ENCODE measurements at regions not wholly inside any gene's neighbourhood (a gene's known extent, or its start where the extent isn't known, plus 50 kb on each side); places are given as distances from the start of the nearest gene placed in this dataset.

DNA sequence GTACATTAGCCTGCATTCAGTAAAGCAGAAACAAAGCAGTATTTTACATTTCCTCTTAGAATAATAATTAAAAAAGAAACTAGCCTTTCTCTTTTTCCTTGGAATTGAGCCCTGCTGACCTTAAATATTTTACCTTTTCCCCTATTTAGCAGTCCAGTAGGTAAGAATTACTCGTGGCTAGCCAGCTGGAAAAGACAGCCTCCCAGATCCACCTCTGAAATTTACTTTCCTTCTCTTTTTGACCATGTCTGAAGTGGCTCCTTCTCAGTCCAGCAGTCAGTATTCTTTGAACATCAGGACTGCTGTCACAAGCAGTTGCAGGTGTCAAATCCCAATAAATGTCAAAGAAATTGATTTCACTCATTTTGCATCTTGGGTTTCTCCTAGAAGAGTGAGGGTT, 311.5 kb upstream of the DCBLD2 start:
- DNase-seq (no peak), ATAC-seq (replicated peaks) (no peak)
- H3K36me3 Mint-ChIP-seq, result no peaks in the 10 kb centered on the region
- H3K9me3 Mint-ChIP-seq, result peaks cover 3 to 6% of the 10 kb centered on the region in 2 donors
- H3K4me1 Mint-ChIP-seq, result no peaks in the 10 kb centered on the region
- no peaks in the 10 kb centered on the region for H3K27me3 Mint-ChIP-seq
- H3K4me3 Mint-ChIP-seq, result no peak overlapping the region
- no peak overlapping the region for H3K27ac Mint-ChIP-seq

DNA sequence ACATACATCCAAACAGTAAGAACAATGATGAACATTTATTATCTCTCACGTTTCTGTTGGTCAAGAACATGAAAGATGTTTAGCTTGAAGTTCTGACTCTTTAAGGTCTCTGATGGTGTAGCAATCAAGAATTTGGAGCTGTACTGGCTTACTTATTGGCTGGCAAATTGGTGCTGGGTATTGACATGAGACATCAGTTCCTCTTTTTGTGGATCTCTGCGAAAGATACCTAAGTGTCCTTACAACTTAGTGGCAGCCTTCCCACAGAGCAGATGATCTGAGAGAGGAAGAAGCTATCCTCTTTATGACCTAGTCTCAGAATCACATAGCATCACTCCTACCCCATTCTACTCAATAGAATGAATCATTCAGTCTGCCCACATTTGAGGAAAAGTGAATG, 309.8 kb upstream of the DCBLD2 start:
- peaks cover 3 to 6% of the 10 kb centered on the region in 2 donors for H3K9me3 Mint-ChIP-seq
- ATAC-seq (replicated peaks) (no peak), DNase-seq (no peak)
- no peak overlapping the region for H3K27ac Mint-ChIP-seq
- no peaks in the 10 kb centered on the region for H3K4me1 Mint-ChIP-seq
- H3K4me3 Mint-ChIP-seq, result no peak overlapping the region
- H3K36me3 Mint-ChIP-seq, result no peaks in the 10 kb centered on the region
- H3K27me3 Mint-ChIP-seq, result no peaks in the 10 kb centered on the region

DNA sequence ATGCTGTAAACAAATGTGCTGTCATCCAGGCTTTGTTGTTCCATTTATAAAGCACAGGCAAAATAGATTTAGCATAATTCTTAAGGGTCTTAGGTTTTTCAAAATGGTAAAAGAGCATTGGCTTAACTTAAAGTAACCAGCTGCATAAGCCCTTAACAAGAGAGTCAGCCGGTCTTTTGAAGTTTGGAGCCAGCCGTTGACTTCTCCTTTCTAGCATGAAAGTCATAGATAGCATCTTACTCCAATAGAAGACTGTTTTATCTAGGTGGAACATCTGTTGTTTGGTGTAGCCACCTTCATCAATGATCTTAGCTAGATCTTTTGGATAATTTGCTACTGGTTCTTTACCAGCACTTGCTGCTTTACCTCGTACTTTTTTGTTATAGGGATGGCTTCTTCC, 297.5 kb upstream of the DCBLD2 start:
- ATAC-seq (replicated peaks) (no peak), DNase-seq (no peak)
- Mint-ChIP-seq H3K27ac (no peak overlapping the region), H3K4me3 (no peak overlapping the region), H3K9me3 (peaks cover 0 to 5% of the 10 kb centered on the region in 2 donors), H3K4me1 (no peaks in the 10 kb centered on the region), H3K36me3 (no peaks in the 10 kb centered on the region), H3K27me3 (no peaks in the 10 kb centered on the region)

DNA sequence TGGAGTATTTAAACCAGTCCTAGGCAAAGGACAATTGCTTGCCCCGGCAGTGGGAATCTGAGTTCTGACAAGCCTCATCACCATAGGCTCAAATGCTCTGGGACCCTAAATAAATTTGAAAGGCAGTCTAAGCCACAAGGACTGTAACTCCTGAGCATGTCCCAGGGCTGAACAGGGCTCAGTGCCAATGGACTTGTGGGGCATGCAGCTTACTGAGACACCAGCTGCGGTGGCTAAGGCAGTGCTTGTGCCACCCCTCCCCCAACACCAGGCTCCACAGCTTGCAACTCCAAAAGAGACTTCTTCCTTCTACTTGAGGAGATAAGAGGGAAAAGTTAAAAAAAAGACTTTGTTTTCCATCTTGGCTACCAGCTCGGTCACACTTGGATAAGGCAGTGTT, 289.7 kb upstream of the DCBLD2 start:
- no peaks in the 10 kb centered on the region for H3K4me1 Mint-ChIP-seq
- H3K9me3 Mint-ChIP-seq, result peaks cover 0 to 3% of the 10 kb centered on the region in 2 donors
- H3K27me3 Mint-ChIP-seq, result no peaks in the 10 kb centered on the region
- no peaks in the 10 kb centered on the region for H3K36me3 Mint-ChIP-seq
- no peak overlapping the region for H3K4me3 Mint-ChIP-seq
- no peak overlapping the region for H3K27ac Mint-ChIP-seq
- DNase-seq, result no peak
- ATAC-seq (replicated peaks), result no peak

DNA sequence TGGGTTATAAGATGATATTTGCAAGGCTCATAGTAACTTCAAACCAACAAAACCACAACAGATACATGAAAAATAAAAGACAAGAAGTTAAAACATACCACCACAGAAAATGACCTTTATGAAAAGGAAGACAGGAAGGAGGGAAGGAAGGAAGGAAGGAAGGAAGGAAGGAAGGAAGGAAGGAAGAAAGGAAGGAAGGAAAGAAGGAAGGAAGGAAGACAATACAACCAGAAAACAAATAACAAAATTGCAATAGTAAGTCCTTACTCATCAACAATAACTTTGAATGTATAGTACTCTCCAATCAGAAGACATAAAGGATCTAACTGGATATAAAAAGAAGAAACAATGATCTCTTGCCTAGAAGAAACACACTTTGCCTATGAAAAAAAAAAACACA, 287.4 kb upstream of the DCBLD2 start:
- Mint-ChIP-seq H3K27ac (no peak overlapping the region), H3K36me3 (no peaks in the 10 kb centered on the region), H3K4me3 (no peak overlapping the region), H3K27me3 (no peaks in the 10 kb centered on the region), H3K4me1 (no peaks in the 10 kb centered on the region), H3K9me3 (peaks cover 0 to 3% of the 10 kb centered on the region in 2 donors)
- DNase-seq, result no peak
- no peak for ATAC-seq (replicated peaks)

- H3K4me3 Mint-ChIP-seq, result no peak overlapping the region
- H3K27ac Mint-ChIP-seq, result no peak overlapping the region
- ATAC-seq (replicated peaks) (no peak), DNase-seq (no peak)
- H3K27me3 Mint-ChIP-seq, result no peaks in the 10 kb centered on the region
- H3K36me3 Mint-ChIP-seq, result no peaks in the 10 kb centered on the region
- H3K9me3 Mint-ChIP-seq, result no peaks in the 10 kb centered on the region
- no peaks in the 10 kb centered on the region for H3K4me1 Mint-ChIP-seq
Observed at GRCh38 chr3:99186016-99186415, 284.5 kb upstream of the DCBLD2 start.

- ATAC-seq (replicated peaks) (no peak), DNase-seq (no peak)
- H3K36me3 Mint-ChIP-seq, result no peaks in the 10 kb centered on the region
Observed at GRCh38 chr3:99176169-99176964, 274.9 kb upstream of the DCBLD2 start.

GRCh38 chr3:99175276-99175812, 273.8 kb upstream of the DCBLD2 start:
- Mint-ChIP-seq H3K4me1 (no peaks in the 10 kb centered on the region), H3K36me3 (no peaks in the 10 kb centered on the region), H3K27ac (no peak overlapping the region), H3K9me3 (peaks cover 3 to 4% of the 10 kb centered on the region in 2 donors), H3K27me3 (no peaks in the 10 kb centered on the region), H3K4me3 (no peak overlapping the region)
- DNase-seq (no peak), ATAC-seq (replicated peaks) (no peak)

More at GRCh38 chr3:99176169-99176964, 274.9 kb upstream of the DCBLD2 start:
- Mint-ChIP-seq H3K27me3 (no peaks in the 10 kb centered on the region), H3K4me3 (no peak overlapping the region), H3K9me3 (peaks cover 3 to 4% of the 10 kb centered on the region in 2 donors), H3K4me1 (no peaks in the 10 kb centered on the region), H3K27ac (no peak overlapping the region)

- H3K27ac Mint-ChIP-seq, result no peak overlapping the region
- H3K27me3 Mint-ChIP-seq, result no peaks in the 10 kb centered on the region
- ATAC-seq (replicated peaks) (peak in 1 of 2 donors; percentile 54), DNase-seq (no peak)
- H3K9me3 Mint-ChIP-seq, result peaks cover 2 to 4% of the 10 kb centered on the region in 2 donors
- H3K4me1 Mint-ChIP-seq, result no peaks in the 10 kb centered on the region
- no peaks in the 10 kb centered on the region for H3K36me3 Mint-ChIP-seq
- no peak overlapping the region for H3K4me3 Mint-ChIP-seq
Observed at GRCh38 chr3:99172736-99173657, 271.5 kb upstream of the DCBLD2 start.

- Mint-ChIP-seq H3K4me1 (no peaks in the 10 kb centered on the region), H3K9me3 (peaks cover 2 to 3% of the 10 kb centered on the region in 2 donors), H3K4me3 (no peak overlapping the region), H3K27me3 (no peaks in the 10 kb centered on the region), H3K36me3 (no peaks in the 10 kb centered on the region), H3K27ac (no peak overlapping the region)
- no peak for DNase-seq
- peak in 1 of 2 donors; percentile 19 for ATAC-seq (replicated peaks)
Observed at GRCh38 chr3:99171800-99172199, 270.3 kb upstream of the DCBLD2 start.

- no peak for DNase-seq
- ATAC-seq (replicated peaks), result peak in 1 of 2 donors; percentile 5
- H3K27ac Mint-ChIP-seq, result no peak overlapping the region
- H3K36me3 Mint-ChIP-seq, result no peaks in the 10 kb centered on the region
- no peaks in the 10 kb centered on the region for H3K4me1 Mint-ChIP-seq
- no peaks in the 10 kb centered on the region for H3K27me3 Mint-ChIP-seq
- H3K4me3 Mint-ChIP-seq, result no peak overlapping the region
- peaks cover 2 to 3% of the 10 kb centered on the region in 2 donors for H3K9me3 Mint-ChIP-seq
Observed at GRCh38 chr3:99170867-99171517, 269.5 kb upstream of the DCBLD2 start.

DNA sequence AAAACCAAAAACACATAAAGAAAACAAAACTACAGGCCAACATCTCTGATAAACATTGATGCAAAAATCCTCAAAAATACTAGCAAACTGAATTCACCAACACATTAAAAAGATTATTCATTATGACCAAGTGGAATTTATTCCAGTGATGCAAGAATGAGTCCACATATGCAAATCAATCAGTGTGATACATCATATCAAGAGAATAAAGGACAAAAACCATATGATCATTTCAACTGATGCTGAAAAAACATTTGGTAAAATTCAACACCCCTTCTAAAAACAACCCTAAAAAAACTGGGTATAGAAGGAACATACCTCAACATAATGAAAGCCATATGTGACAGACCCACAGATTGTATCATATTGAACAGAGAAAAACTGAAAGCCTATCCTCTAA, 265.6 kb upstream of the DCBLD2 start:
- H3K9me3 Mint-ChIP-seq, result peaks cover 2 to 3% of the 10 kb centered on the region in 2 donors
- peaks cover 0 to 6% of the 10 kb centered on the region in 2 donors for H3K27me3 Mint-ChIP-seq
- DNase-seq (no peak), ATAC-seq (replicated peaks) (no peak)
- H3K27ac Mint-ChIP-seq, result no peak overlapping the region
- H3K4me1 Mint-ChIP-seq, result no peaks in the 10 kb centered on the region
- no peak overlapping the region for H3K4me3 Mint-ChIP-seq
- no peaks in the 10 kb centered on the region for H3K36me3 Mint-ChIP-seq

DNA sequence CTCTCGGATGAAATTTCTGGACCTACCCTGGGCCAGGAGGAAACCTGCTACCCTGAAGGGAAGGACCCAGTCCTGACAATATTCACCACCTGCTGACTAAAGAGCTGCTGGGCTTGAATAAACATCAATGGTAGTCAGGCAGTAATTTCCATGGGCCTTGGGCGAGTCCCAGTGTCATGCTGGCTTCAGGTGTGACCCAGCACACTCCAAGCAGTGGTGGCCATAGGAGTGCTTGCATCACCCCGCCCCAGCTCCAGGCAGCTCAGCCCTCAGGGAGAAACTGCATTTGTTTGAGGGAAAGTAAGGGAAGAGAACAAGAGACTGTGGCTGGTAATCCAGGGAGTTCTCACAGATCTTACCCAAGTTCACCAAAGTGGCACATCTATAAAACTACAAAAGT, 261.8 kb upstream of the DCBLD2 start:
- DNase-seq, result no peak
- H3K27ac Mint-ChIP-seq, result no peak overlapping the region
- H3K4me1 Mint-ChIP-seq, result no peaks in the 10 kb centered on the region
- peaks cover 0 to 6% of the 10 kb centered on the region in 2 donors for H3K27me3 Mint-ChIP-seq
- no peak overlapping the region for H3K4me3 Mint-ChIP-seq
- H3K36me3 Mint-ChIP-seq, result no peaks in the 10 kb centered on the region
- H3K9me3 Mint-ChIP-seq, result peaks cover 3 to 5% of the 10 kb centered on the region in 2 donors
- no peak for ATAC-seq (replicated peaks)

DNA sequence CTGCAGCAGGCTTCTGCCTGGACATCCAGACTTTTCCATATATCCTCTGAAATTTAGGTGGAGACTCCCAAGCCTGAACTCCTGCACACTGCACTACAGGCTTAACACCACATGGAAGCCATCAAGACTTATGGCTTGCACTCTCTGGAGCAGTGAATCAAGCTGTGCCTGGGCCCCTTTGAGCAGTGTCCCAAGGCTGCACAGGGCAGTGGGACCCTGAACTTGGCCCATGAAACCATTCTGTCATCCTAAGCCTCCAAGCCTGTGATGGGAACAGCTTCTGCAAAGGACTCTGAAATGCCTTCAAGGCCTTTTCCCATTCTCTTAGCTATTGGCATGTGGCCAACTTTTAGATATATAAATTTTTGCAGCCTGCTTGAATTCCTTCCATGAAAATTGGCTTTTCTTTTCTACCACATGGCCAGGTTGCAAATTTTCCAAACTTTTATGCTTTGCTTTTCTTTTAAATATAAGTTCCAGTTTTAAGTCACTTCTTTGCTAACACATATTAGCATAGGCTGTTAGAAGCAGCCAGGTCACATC, 257.8 kb upstream of the DCBLD2 start:
- DNase-seq, result no peak

More for the DNA sequence above, 257.8 kb upstream of the DCBLD2 start:
- Mint-ChIP-seq H3K4me3 (no peak overlapping the region), H3K4me1 (no peaks in the 10 kb centered on the region), H3K27ac (no peak overlapping the region), H3K9me3 (peaks cover 9 to 11% of the 10 kb centered on the region in 2 donors), H3K27me3 (peaks cover 0 to 6% of the 10 kb centered on the region in 2 donors), H3K36me3 (no peaks in the 10 kb centered on the region)
- ATAC-seq (replicated peaks), result no peak

All from stimulated activated naive B cell treated with anti-CD40 and anti-IgM and Interleukin-4, amounts not matched to agents 10 μg/mL and 1 μg/mL and 100 μg/mL, for 72 hours (primary cell).